HG02763 (cell line): ENCODE measurements at regions not wholly inside any gene's neighbourhood (a gene's known extent, or its start where the extent isn't known, plus 50 kb on each side); places are given as distances from the start of the nearest gene placed in this dataset.
"Not testable (repeated sequence)": the region's sequence is repeated elsewhere in the genome, so short reads cannot be mapped to it uniquely, and the experiment has no call there.

Experiments used
- ATAC-seq: cut with Tn5 transposase; IDR thresholded peaks from one replicate; pipeline ENCODE4 v1.9.1; 2021; ENCODE audit warnings: mild to moderate bottlenecking, moderate library complexity; ENCODE audit not compliant: unreplicated experiment

GRCh38 chr12:92062539-92063493, 82.8 kb downstream of the BTG1 start:
- no peak for ATAC-seq

- no peak for ATAC-seq
These were observed 84.6 kb downstream of the BTG1 start for GRCh38 chr12:92061061-92061460.

GRCh38 chr12:92059960-92060359, 85.7 kb downstream of the BTG1 start:
- no peak for ATAC-seq

- ATAC-seq = peak; percentile 48
These were observed 87.0 kb downstream of the BTG1 start for GRCh38 chr12:92058664-92059063.

- not testable (repeated sequence) for ATAC-seq
These were observed 88.9 kb downstream of the BTG1 start for GRCh38 chr12:92056756-92057155.

- ATAC-seq = no peak
These were observed 89.4 kb downstream of the BTG1 start for GRCh38 chr12:92056290-92056689.

GRCh38 chr12:92055877-92056276, 89.8 kb downstream of the BTG1 start:
- ATAC-seq = no peak

- ATAC-seq = no peak
These were observed 94.2 kb downstream of the BTG1 start for GRCh38 chr12:92051441-92051840.

- ATAC-seq = peak; percentile 60
These were observed 96.2 kb downstream of the BTG1 start for GRCh38 chr12:92049403-92049802.

- ATAC-seq = no peak
These were observed 98.2 kb downstream of the BTG1 start for GRCh38 chr12:92047393-92047826.

- ATAC-seq = no peak
These were observed 98.9 kb downstream of the BTG1 start for GRCh38 chr12:92046557-92047392.

GRCh38 chr12:92045852-92046251, 99.8 kb downstream of the BTG1 start:
- ATAC-seq = no peak

- ATAC-seq = no peak
These were observed 101.2 kb downstream of the BTG1 start for GRCh38 chr12:92044435-92044834.

- ATAC-seq = no peak
These were observed 102.7 kb downstream of the BTG1 start for GRCh38 chr12:92042791-92043531.

- ATAC-seq = no peak
These were observed 103.9 kb downstream of the BTG1 start for GRCh38 chr12:92041742-92042141.

- ATAC-seq = no peak
These were observed 106.6 kb downstream of the BTG1 start for GRCh38 chr12:92039046-92039445.

GRCh38 chr12:92038476-92038875, 107.2 kb downstream of the BTG1 start:
- no peak for ATAC-seq

- ATAC-seq = no peak
These were observed 108.7 kb downstream of the BTG1 start for GRCh38 chr12:92036771-92037453.

GRCh38 chr12:92036061-92036620, 109.5 kb downstream of the BTG1 start:
- no peak for ATAC-seq

GRCh38 chr12:92035477-92035876, 110.2 kb downstream of the BTG1 start:
- no peak for ATAC-seq
